ENCODE measurements at regions not wholly inside any gene's neighbourhood (a gene's known extent, or its start where the extent isn't known, plus 50 kb on each side); places are given as distances from the start of the nearest gene placed in this dataset.

DNA sequence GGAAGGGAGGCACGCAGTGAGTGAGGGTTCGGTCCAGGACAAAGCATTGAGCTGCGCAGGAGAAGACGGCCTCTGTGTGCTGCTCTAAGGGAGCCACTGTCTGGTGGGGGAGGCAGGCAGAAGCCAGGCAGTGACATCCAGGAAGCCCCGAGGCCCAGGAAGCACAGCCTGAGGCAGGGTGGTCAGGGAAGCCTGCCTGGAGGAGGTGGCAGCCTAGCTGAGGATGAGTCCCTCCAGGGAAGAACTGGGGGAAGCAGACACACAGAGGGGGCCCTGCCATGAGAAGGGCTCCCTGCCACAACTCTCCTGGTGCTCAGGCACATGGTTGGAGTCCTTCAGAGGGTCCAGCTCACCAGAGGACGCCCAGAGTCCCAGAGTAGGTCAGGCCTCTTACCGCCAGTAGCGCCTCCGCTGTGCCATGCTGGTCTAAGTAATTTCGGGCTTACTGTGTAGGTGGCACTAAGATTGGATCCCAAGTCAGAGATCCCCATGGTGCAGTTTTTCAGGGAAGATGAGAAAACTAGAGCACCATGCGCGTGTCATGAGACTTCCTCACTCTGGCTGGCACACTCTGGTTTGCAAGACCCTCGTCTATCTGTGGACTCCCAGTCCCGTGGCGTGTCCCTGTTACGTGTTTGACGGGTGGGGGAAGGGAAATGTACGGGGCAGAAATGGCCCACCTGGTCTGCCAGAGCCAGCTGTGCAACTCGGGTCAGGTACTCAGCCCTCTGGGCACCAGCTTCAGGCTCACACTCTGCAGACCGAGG is 887.2 kb downstream of the BRD1 start:
- intact Hi-C loops (cut with DNase I) = no loop called here
- H3K27ac ChIP-seq = no peak overlapping the region
- H3K4me3 ChIP-seq = no peak overlapping the region
- TF ChIP-seq POLR2A (IDR thresholded peaks at IDR 0.05) (no peak), EP300 (IDR thresholded peaks at IDR 0.05) (no peak)
- TF ChIP-seq, protein P1, sequence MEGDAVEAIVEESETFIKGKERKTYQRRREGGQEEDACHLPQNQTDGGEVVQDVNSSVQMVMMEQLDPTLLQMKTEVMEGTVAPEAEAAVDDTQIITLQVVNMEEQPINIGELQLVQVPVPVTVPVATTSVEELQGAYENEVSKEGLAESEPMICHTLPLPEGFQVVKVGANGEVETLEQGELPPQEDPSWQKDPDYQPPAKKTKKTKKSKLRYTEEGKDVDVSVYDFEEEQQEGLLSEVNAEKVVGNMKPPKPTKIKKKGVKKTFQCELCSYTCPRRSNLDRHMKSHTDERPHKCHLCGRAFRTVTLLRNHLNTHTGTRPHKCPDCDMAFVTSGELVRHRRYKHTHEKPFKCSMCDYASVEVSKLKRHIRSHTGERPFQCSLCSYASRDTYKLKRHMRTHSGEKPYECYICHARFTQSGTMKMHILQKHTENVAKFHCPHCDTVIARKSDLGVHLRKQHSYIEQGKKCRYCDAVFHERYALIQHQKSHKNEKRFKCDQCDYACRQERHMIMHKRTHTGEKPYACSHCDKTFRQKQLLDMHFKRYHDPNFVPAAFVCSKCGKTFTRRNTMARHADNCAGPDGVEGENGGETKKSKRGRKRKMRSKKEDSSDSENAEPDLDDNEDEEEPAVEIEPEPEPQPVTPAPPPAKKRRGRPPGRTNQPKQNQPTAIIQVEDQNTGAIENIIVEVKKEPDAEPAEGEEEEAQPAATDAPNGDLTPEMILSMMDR (IDR thresholded peaks at IDR 0.05) = no peak
- H3K36me3 ChIP-seq = no peaks in the 10 kb centered on the region
- H3K4me1 ChIP-seq (ENCODE audit: insufficient read depth) = no peaks in the 10 kb centered on the region
- peaks cover 0 to 4% of the 10 kb centered on the region in 2 donors for H3K9me3 ChIP-seq
- H3K27me3 ChIP-seq = no peaks in the 10 kb centered on the region
- no peak for DNase-seq
- 70 to 75% (median 72%) methylated on average over 20 of the region's 20 CpGs for WGBS, 3 donors

DNA sequence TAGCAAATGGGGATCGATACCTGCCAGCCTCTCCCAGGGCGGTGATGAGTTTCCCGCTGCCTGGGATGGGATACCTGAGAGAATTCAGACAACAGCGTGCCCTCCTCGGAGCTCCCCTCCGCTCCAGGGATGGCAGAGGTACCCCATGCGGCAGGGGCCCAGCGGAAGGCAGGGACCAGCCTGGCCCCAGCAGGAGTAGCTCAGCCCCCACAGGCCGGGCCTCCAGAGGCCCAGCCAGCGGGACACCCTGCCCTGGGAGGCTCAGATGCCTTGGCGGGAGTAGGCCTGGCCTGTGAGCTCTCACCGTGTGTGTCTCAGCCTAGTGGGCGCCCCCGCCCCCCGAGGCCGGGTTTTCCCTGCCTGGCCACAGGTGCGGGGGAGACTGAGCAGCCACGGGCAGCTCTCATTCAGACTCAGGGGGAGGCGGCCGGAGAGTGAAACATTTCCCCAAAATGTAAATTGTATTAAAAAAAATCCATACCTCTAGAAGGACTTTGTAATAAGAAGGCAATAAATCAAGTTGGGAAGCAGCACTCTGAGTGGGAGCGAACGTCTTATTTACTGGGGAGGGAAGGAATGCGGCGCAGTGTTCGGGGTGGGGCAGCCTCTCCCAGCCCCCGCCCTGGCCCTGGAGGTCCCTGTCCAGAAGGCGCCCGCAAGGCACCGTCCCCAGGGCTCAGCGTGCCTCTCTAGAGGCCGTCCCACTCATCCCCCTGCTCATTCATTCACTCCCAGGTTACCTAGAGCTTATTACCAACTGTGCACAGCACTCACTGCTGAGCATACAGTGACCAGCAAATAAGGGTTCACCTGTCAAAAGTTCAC is 888.0 kb downstream of the BRD1 start:
- Histone ChIP-seq H3K27me3 (no peaks in the 10 kb centered on the region), H3K36me3 (no peaks in the 10 kb centered on the region), H3K27ac (no peak overlapping the region), H3K4me3 (no peak overlapping the region), H3K9me3 (peaks cover 0 to 4% of the 10 kb centered on the region in 2 donors), H3K4me1 (ENCODE audit: insufficient read depth) (no peaks in the 10 kb centered on the region)
- intact Hi-C loops (cut with DNase I) = no loop called here
- no peak for TF ChIP-seq EP300 (IDR thresholded peaks at IDR 0.05)
- TF ChIP-seq, protein P1 (IDR thresholded peaks at IDR 0.05) = no peak
- TF ChIP-seq POLR2A (IDR thresholded peaks at IDR 0.05) = no peak
- DNase-seq = no peak
- WGBS, 3 donors = 41 to 43% (median 43%) methylated on average over 29 to 31 of the region's 31 CpGs

DNA sequence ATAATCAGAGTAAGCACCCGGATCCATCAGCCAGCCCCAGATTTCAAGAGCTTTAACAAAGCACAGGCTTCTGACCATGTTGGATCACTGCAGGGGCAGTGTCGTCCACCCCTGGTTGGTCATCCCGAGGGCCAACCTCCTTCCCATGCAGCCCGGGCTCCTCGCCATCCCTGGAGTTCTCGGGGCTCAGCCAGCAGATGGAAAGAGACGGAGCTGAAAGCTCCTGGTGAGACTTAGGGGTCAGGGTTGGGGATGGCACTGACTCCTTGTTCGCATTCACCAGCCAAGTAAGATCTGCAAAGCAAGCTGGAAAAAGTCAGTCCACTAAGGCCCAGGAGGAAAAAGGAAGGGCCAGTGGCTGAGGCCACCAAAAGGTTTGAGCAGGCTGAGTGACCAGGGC is 888.9 kb downstream of the BRD1 start:
- H3K4me3 ChIP-seq = no peak overlapping the region
- no peak for TF ChIP-seq POLR2A (IDR thresholded peaks at IDR 0.05)
- TF ChIP-seq, protein P1 (IDR thresholded peaks at IDR 0.05) = no peak
- TF ChIP-seq EP300 (IDR thresholded peaks at IDR 0.05) = no peak
- 14 to 54% (median 27%) methylated on average over 8 of the region's 8 CpGs for WGBS, 3 donors
- DNase-seq = no peak
- no peaks in the 10 kb centered on the region for H3K27me3 ChIP-seq
- intact Hi-C loops (cut with DNase I) = no loop called here
- H3K9me3 ChIP-seq = peaks cover 0 to 4% of the 10 kb centered on the region in 2 donors
- no peak overlapping the region for H3K27ac ChIP-seq
- H3K4me1 ChIP-seq (ENCODE audit: insufficient read depth) = no peaks in the 10 kb centered on the region
- no peaks in the 10 kb centered on the region for H3K36me3 ChIP-seq

DNA sequence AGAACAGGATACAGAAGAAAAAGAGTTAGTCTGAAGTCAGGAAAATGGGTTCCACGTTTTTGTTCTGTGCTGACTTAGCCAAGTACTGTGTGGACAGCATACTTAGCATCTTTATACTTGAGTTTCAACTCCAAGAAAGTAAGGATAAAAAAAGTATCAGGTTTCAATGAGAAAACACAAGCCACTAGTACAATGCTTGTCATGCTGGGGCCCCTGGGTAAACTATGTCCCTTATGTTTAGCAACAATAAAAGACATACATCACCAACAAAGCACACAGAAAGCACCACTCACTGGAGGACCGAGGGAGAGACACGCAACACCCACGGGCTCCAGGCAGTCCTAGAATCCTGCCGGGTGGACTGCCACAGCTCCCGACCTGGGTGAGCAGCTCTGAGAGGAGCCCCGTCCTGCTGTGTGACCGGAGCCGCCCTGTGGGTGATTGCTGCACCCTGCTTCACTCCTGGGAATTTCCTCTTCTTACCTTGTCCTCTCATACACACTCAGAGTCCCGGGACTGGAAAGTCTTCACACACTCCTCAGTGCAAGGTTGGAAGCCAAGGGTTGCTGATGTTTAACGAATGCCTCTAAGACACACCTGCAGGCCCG is 890.5 kb downstream of the BRD1 start:
- TF ChIP-seq, protein P1 (IDR thresholded peaks at IDR 0.05) = no peak
- TF ChIP-seq EP300 (IDR thresholded peaks at IDR 0.05) = no peak
- TF ChIP-seq POLR2A (IDR thresholded peaks at IDR 0.05) = no peak
- Histone ChIP-seq H3K36me3 (no peaks in the 10 kb centered on the region), H3K4me1 (ENCODE audit: insufficient read depth) (no peaks in the 10 kb centered on the region), H3K27ac (no peak overlapping the region), H3K4me3 (no peak overlapping the region), H3K27me3 (no peaks in the 10 kb centered on the region), H3K9me3 (peaks cover 0 to 4% of the 10 kb centered on the region in 2 donors)
- 80 to 87% (median 85%) methylated on average over 12 of the region's 12 CpGs for WGBS, 3 donors
- DNase-seq = no peak
- intact Hi-C loops (cut with DNase I) = no loop called here
